Gastrocnemius medialis (tissue), 4 donors: ENCODE measurements at regions not wholly inside any gene's neighbourhood (a gene's known extent, or its start where the extent isn't known, plus 50 kb on each side); places are given as distances from the start of the nearest gene placed in this dataset.

Experiments used
- ATAC-seq, 2 donors: fragments of 150-250 bp; one replicate each; pipeline ENCODE4 v1.9.1; 2016
- DNase-seq, 2 donors: peaks; one replicate each; pipeline ENCODE4 v3.0.0-alpha.2; 2019
- H3K27ac ChIP-seq, 4 donors: fragments of 200-600 bp; sonication (generic); 1 replicate in 1 of 4; 2 replicates in 3 of 4; pipeline ENCODE4 v1.5.1; 2016 to 2018; ENCODE audit warnings: mild to moderate bottlenecking in 2 of 4, moderate library complexity in 1 of 4
- H3K27me3 ChIP-seq, 3 donors: fragments of 200-600 bp; sonication (generic) in 2 of 3; 1 replicate in 1 of 3; 2 replicates in 2 of 3; pipeline versions ENCODE4 v1.5.1 to v1.6.0; 2016 to 2019; ENCODE audit warnings: mild to moderate bottlenecking in 1 of 3, moderate library complexity in 1 of 3
- H3K36me3 ChIP-seq, 2 donors: fragments of 200-600 bp; sonication (generic) in 1 of 2; one replicate each; pipeline ENCODE4 v1.5.1; 2017 to 2018
- H3K4me1 ChIP-seq, 2 donors: fragments of 200-600 bp; sonication (generic) in 1 of 2; one replicate each; pipeline ENCODE4 v1.5.1; 2016 to 2017; ENCODE audit warnings: mild to moderate bottlenecking in 2 of 2
- H3K4me3 ChIP-seq, 4 donors: fragments of 200-600 bp; sonication (generic) in 3 of 4; 1 replicate in 1 of 4; 2 replicates in 3 of 4; pipeline ENCODE4 v1.5.1; 2016 to 2019; ENCODE audit warnings: mild to moderate bottlenecking in 2 of 4
- H3K9me3 ChIP-seq, 3 donors: fragments of 200-600 bp; sonication (generic) in 2 of 3; 1 replicate in 1 of 3; 2 replicates in 2 of 3; pipeline ENCODE4 v1.5.1; 2016 to 2019
- CTCF ChIP-seq, 5 experiments: fragments of 450-650 bp in 3 of 5; fragments of 200-600 bp in 2 of 5; sonication (generic) in 2 of 5; IDR thresholded peaks in 4 of 5; conservative IDR thresholded peaks in 1 of 5; 1 replicate in 4 of 5; 2 replicates in 1 of 5; pipeline ENCODE4 v1.5.1; 2016 to 2019; ENCODE audit warnings: antibody characterized with exemption in 5 of 5, mild to moderate bottlenecking in 3 of 5, moderate library complexity in 3 of 5
- POLR2A ChIP-seq, 2 donors: fragments of 450-650 bp; IDR thresholded peaks; one replicate each; pipeline ENCODE4 v1.6.1; 2017; ENCODE audit warnings: antibody characterized with exemption in 2 of 2, mild to moderate bottlenecking in 2 of 2, moderate library complexity in 2 of 2
- in situ Hi-C, 4 donors: fragments of 200-750 bp; cut with MboI; loops; one replicate each; pipeline versions ENCODE4 v1.15.0 to v1.8.0; 2017; ENCODE audit warnings: low sequenced_read_pairs in 4 of 4
- intact Hi-C: fragments of 100-400 bp; cut with DNase I; formaldehyde crosslinking; loops from one replicate; pipeline ENCODE4 v1.15.1; 2023; ENCODE audit warnings: low total_unique reads

- Histone ChIP-seq H3K4me3 (no peak overlapping the region), H3K9me3 (no peaks in the 10 kb centered on the region), H3K27ac (no peak overlapping the region), H3K4me1 (no peaks in the 10 kb centered on the region), H3K27me3 (no peaks in the 10 kb centered on the region), H3K36me3 (no peaks in the 10 kb centered on the region)
- ATAC-seq = no peak
- TF ChIP-seq CTCF (IDR thresholded peaks at IDR 0.05 in 4 of 5, conservative IDR thresholded peaks at IDR 0.05 in 1 of 5) (no peak), POLR2A (IDR thresholded peaks at IDR 0.05) (no peak)
- in situ Hi-C loops = no loop called here
- intact Hi-C loops = no loop called here
- DNase-seq = no peak
These were observed 174.3 kb upstream of the NBEA start for GRCh38 chr13:34767778-34768177.

DNA sequence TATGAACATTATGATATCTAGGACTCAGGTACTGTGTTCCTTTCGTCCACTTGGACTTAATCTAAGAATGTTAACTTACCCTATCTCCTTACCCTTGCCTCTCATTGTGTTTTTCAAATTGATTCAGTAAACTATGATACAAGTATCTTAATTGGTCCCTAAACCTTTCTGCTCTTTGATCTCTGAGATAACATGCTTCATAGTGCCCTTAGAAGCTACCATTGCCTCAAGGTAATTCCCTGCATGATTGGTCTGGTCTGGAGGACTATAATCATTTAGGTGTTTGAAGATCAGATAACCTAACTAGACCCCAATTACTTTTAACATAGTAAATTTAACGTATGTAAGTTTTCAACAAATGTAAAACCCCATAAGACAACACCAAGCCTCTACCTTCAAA is 169.9 kb upstream of the NBEA start:
- TF ChIP-seq CTCF (IDR thresholded peaks at IDR 0.05 in 4 of 5, conservative IDR thresholded peaks at IDR 0.05 in 1 of 5) = no peak
- no peak for TF ChIP-seq POLR2A (IDR thresholded peaks at IDR 0.05)
- DNase-seq = no peak
- H3K36me3 ChIP-seq = no peaks in the 10 kb centered on the region
- no peak overlapping the region for H3K4me3 ChIP-seq
- intact Hi-C loops (no loop called here), in situ Hi-C loops (no loop called here)
- H3K4me1 ChIP-seq = no peaks in the 10 kb centered on the region
- no peaks in the 10 kb centered on the region for H3K27me3 ChIP-seq
- H3K27ac ChIP-seq = no peak overlapping the region
- no peaks in the 10 kb centered on the region for H3K9me3 ChIP-seq
- ATAC-seq = no peak

- Histone ChIP-seq H3K27me3 (no peaks in the 10 kb centered on the region), H3K36me3 (no peaks in the 10 kb centered on the region), H3K27ac (no peak overlapping the region), H3K4me1 (no peaks in the 10 kb centered on the region), H3K4me3 (no peak overlapping the region), H3K9me3 (no peaks in the 10 kb centered on the region)
- intact Hi-C loops (no loop called here), in situ Hi-C loops (no loop called here)
- ATAC-seq (no peak), DNase-seq (no peak)
- no peak for TF ChIP-seq POLR2A (IDR thresholded peaks at IDR 0.05)
- no peak for TF ChIP-seq CTCF (IDR thresholded peaks at IDR 0.05 in 4 of 5, conservative IDR thresholded peaks at IDR 0.05 in 1 of 5)
These were observed 169.2 kb upstream of the NBEA start for GRCh38 chr13:34772881-34773280.

- ATAC-seq (no peak), DNase-seq (no peak)
- Histone ChIP-seq H3K27me3 (no peaks in the 10 kb centered on the region), H3K36me3 (no peaks in the 10 kb centered on the region), H3K4me3 (no peak overlapping the region), H3K27ac (no peak overlapping the region), H3K4me1 (no peaks in the 10 kb centered on the region), H3K9me3 (no peaks in the 10 kb centered on the region)
- intact Hi-C loops = no loop called here
- TF ChIP-seq POLR2A (IDR thresholded peaks at IDR 0.05) (no peak), CTCF (IDR thresholded peaks at IDR 0.05 in 4 of 5, conservative IDR thresholded peaks at IDR 0.05 in 1 of 5) (no peak)
- in situ Hi-C loops = no loop called here
These were observed 165.6 kb upstream of the NBEA start for GRCh38 chr13:34776390-34776981.
